H9 (cell line): ENCODE measurements at regions not wholly inside any gene's neighbourhood (a gene's known extent, or its start where the extent isn't known, plus 50 kb on each side); places are given as distances from the start of the nearest gene placed in this dataset.

Experiments used
- DNase-seq: peaks from one replicate; pipeline ENCODE4 v3.0.0-alpha.2; 2017
- H2AFZ ChIP-seq: one replicate; pipeline ENCODE4 v1.6.1; 2013; ENCODE audit warnings: mild to moderate bottlenecking, low read length, control low read depth, moderate library complexity
- H2AK5ac ChIP-seq: 2 replicates; pipeline ENCODE4 v1.6.1; 2013; ENCODE audit warnings: low read length, control low read depth, mixed read lengths; ENCODE audit not compliant: insufficient read length
- H2BK120ac ChIP-seq: one replicate; pipeline ENCODE4 v1.6.1; 2013; ENCODE audit warnings: low read depth, mild to moderate bottlenecking, low read length, control low read depth, inconsistent platforms; ENCODE audit not compliant: poor library complexity, severe bottlenecking
- H2BK12ac ChIP-seq: 2 replicates; pipeline ENCODE4 v1.6.1; 2013; ENCODE audit warnings: low read length, control low read depth, mixed read lengths, low read depth; ENCODE audit not compliant: insufficient read length
- H2BK15ac ChIP-seq: 2 replicates; pipeline ENCODE4 v1.6.1; 2013; ENCODE audit warnings: low read depth, low read length, control low read depth
- H2BK20ac ChIP-seq: one replicate; pipeline ENCODE4 v1.6.1; 2013; ENCODE audit warnings: low read depth, mild to moderate bottlenecking, low read length, control low read depth, inconsistent platforms; ENCODE audit not compliant: poor library complexity, severe bottlenecking
- H2BK5ac ChIP-seq: 2 replicates; pipeline ENCODE4 v1.6.1; 2013; ENCODE audit warnings: low read length, control low read depth, mixed read lengths; ENCODE audit not compliant: insufficient read length
- H3K14ac ChIP-seq: 2 replicates; pipeline ENCODE4 v1.6.1; 2013; ENCODE audit warnings: low read length, control low read depth; ENCODE audit not compliant: insufficient read depth
- H3K18ac ChIP-seq: 2 replicates; pipeline ENCODE4 v1.6.1; 2013; ENCODE audit warnings: low read depth, mild to moderate bottlenecking, mixed read lengths, low read length, control low read depth; ENCODE audit not compliant: insufficient read length
- H3K23ac ChIP-seq: 2 replicates; pipeline ENCODE4 v1.6.1; 2013; ENCODE audit warnings: low read length, control low read depth, mixed read lengths, low read depth; ENCODE audit not compliant: insufficient read length
- H3K23me2 ChIP-seq: 2 replicates; pipeline ENCODE4 v1.6.1; 2013; ENCODE audit warnings: low read depth, mild to moderate bottlenecking, mixed read lengths, low read length, control low read depth; ENCODE audit not compliant: insufficient read length, poor library complexity, severe bottlenecking
- H3K27ac ChIP-seq: 2 replicates; pipeline ENCODE4 v1.5.1; 2013; ENCODE audit warnings: low read length, control low read depth, mixed read lengths, low read depth; ENCODE audit not compliant: insufficient read length
- H3K27me3 ChIP-seq: 2 replicates; pipeline ENCODE4 v1.6.1; 2013; ENCODE audit warnings: low read length, control low read depth, inconsistent platforms; ENCODE audit not compliant: insufficient read depth
- H3K4ac ChIP-seq: 2 replicates; pipeline ENCODE4 v1.6.1; 2013; ENCODE audit warnings: low read depth, mild to moderate bottlenecking, control low read depth, inconsistent platforms, low read length, moderate library complexity
- H3K4me1 ChIP-seq: 2 replicates; pipeline ENCODE4 v1.6.1; 2013; ENCODE audit warnings: low read length, control low read depth, inconsistent platforms; ENCODE audit not compliant: insufficient read depth
- H3K4me2 ChIP-seq: 2 replicates; pipeline ENCODE4 v1.6.1; 2013; ENCODE audit warnings: low read length, control low read depth, mixed read lengths; ENCODE audit not compliant: insufficient read length, insufficient read depth
- H3K56ac ChIP-seq: 2 replicates; pipeline ENCODE4 v1.6.1; 2013; ENCODE audit warnings: low read depth, mild to moderate bottlenecking, mixed read lengths, low read length, control low read depth; ENCODE audit not compliant: insufficient read length
- H3K79me1 ChIP-seq: 2 replicates; pipeline ENCODE4 v1.6.1; 2013; ENCODE audit warnings: low read depth, mild to moderate bottlenecking, moderate library complexity, low read length, control low read depth, inconsistent platforms; ENCODE audit not compliant: insufficient read depth, poor library complexity, severe bottlenecking
- H3K79me2 ChIP-seq: 2 replicates; pipeline ENCODE4 v1.6.1; 2013; ENCODE audit warnings: low read length, control low read depth, inconsistent platforms; ENCODE audit not compliant: insufficient read depth
- H3K9ac ChIP-seq: 2 replicates; pipeline ENCODE4 v1.6.1; 2013; ENCODE audit warnings: low read length, control low read depth, mixed read lengths; ENCODE audit not compliant: insufficient read length; ENCODE audit errors: extremely low read depth
- H3K9me3 ChIP-seq: one replicate; pipeline ENCODE4 v1.6.1; 2013; ENCODE audit warnings: low read depth, low read length, inconsistent platforms; ENCODE audit not compliant: control insufficient read depth
- H3T11ph ChIP-seq: one replicate; pipeline ENCODE4 v1.6.1; 2013; ENCODE audit warnings: mild to moderate bottlenecking, low read length, control low read depth, inconsistent platforms
- H4K20me1 ChIP-seq: one replicate; pipeline ENCODE4 v1.6.1; 2013; ENCODE audit not compliant: control insufficient read depth, insufficient read length, insufficient read depth
- H4K5ac ChIP-seq: 2 replicates; pipeline ENCODE4 v1.6.1; 2013; ENCODE audit warnings: low read depth, mild to moderate bottlenecking, mixed read lengths, low read length, control low read depth; ENCODE audit not compliant: insufficient read length
- H4K8ac ChIP-seq: replicated peaks from 2 replicates; pipeline ENCODE4 v1.6.1; 2013; ENCODE audit warnings: low read length, control low read depth, mixed read lengths, low read depth; ENCODE audit not compliant: insufficient read length
- H4K91ac ChIP-seq: 2 replicates; pipeline ENCODE4 v1.6.1; 2013; ENCODE audit warnings: low read depth, mild to moderate bottlenecking, moderate library complexity, mixed read lengths, low read length, control low read depth; ENCODE audit not compliant: insufficient read length
- H3K27ac Mint-ChIP-seq, 3 experiments: 2 replicates in 2 of 3; 3 replicates in 1 of 3; pipeline ENCODE4 v1.8.0; 2020 to 2021; ENCODE audit warnings: mixed read lengths in 3 of 3, mild to moderate bottlenecking in 1 of 3, moderate library complexity in 1 of 3
- H3K27me3 Mint-ChIP-seq: 2 replicates; pipeline ENCODE4 v1.8.0; 2021; ENCODE audit warnings: low read depth, mild to moderate bottlenecking, moderate library complexity, mixed read lengths
- H3K36me3 Mint-ChIP-seq, 3 experiments: 2 replicates in 2 of 3; 3 replicates in 1 of 3; pipeline ENCODE4 v1.8.0; 2020 to 2021; ENCODE audit warnings: low read depth in 3 of 3, mixed read lengths in 3 of 3; ENCODE audit not compliant: insufficient read depth in 1 of 3
- H3K4me1 Mint-ChIP-seq, 2 experiments: 2 replicates each; pipeline ENCODE4 v1.8.0; 2020; ENCODE audit warnings: mixed read lengths in 2 of 2
- H3K4me3 Mint-ChIP-seq, 2 experiments: 2 replicates in 1 of 2; 3 replicates in 1 of 2; pipeline ENCODE4 v1.8.0; 2020 to 2021; ENCODE audit warnings: mild to moderate bottlenecking in 2 of 2, mixed read lengths in 2 of 2, moderate library complexity in 1 of 2
- H3K9me3 Mint-ChIP-seq, 2 experiments: 2 replicates in 1 of 2; 3 replicates in 1 of 2; pipeline ENCODE4 v1.8.0; 2020; ENCODE audit warnings: mild to moderate bottlenecking in 2 of 2, mixed read lengths in 2 of 2, moderate library complexity in 1 of 2
- CTCF ChIP-seq: fragments of 200-600 bp; sonication (generic); conservative IDR thresholded peaks from 3 replicates; pipeline ENCODE4 v1.8.0; 2021; ENCODE audit warnings: antibody characterized with exemption, mild to moderate bottlenecking
- WGBS: extraction: QIAGEN DNeasy Blood & Tissue Kit; methylation state at CpG from one replicate; pipeline ENCODE4 v1.1.7; 2013; ENCODE audit warnings: missing lambda C conversion rate, low lambda C conversion rate, mixed read lengths; ENCODE audit not compliant: insufficient read length; ENCODE audit errors: extremely low coverage; 5-methylcytosine and 5-hydroxymethylcytosine counted together

- Histone ChIP-seq H2AFZ (no peak overlapping the region), H4K91ac (no peak overlapping the region), H3K4ac (no peak overlapping the region), H3K27ac (no peak overlapping the region), H2BK20ac (no peak overlapping the region), H3K27me3 (no peaks in the 10 kb centered on the region), H3T11ph (no peak overlapping the region), H2BK5ac (no peak overlapping the region), H3K14ac (no peak overlapping the region), H3K79me2 (no peaks in the 10 kb centered on the region), H3K56ac (no peak overlapping the region), H4K5ac (no peak overlapping the region), H3K23me2 (no peaks in the 10 kb centered on the region), H3K18ac (no peak overlapping the region), H2BK120ac (no peak overlapping the region), H3K79me1 (no peaks in the 10 kb centered on the region), H3K4me2 (no peak overlapping the region), H4K8ac (no peak overlapping the region), H3K9me3 (no peaks in the 10 kb centered on the region), H3K23ac (no peak overlapping the region), H2BK15ac (no peak overlapping the region), H3K9ac (no peak overlapping the region), H2BK12ac (no peak overlapping the region), H3K4me1 (no peaks in the 10 kb centered on the region), H2AK5ac (no peak overlapping the region), H4K20me1 (no peaks in the 10 kb centered on the region)
- WGBS: no CpG with 5 or more reads among the region's 2 CpGs
- H3K9me3 Mint-ChIP-seq: no peaks in the 10 kb centered on the region; a peak in 4 of 5 replicates
- no peak for DNase-seq
- H3K4me3 Mint-ChIP-seq: no peak overlapping the region; a peak in 1 of 5 replicates
- H3K36me3 Mint-ChIP-seq: peaks cover 58 to 91% (median 74%) of the 10 kb centered on the region in 3 experiments
- H3K27me3 Mint-ChIP-seq: peaks cover 21% of the 10 kb centered on the region
- H3K4me1 Mint-ChIP-seq: no peaks in the 10 kb centered on the region
- no peak overlapping the region for H3K27ac Mint-ChIP-seq
- TF ChIP-seq CTCF: no peak
Observed at GRCh38 chr2:89819809-89820208, 1128.3 kb downstream of the RPIA start.
